ENCODE measurements at regions not wholly inside any gene's neighbourhood (a gene's known extent, or its start where the extent isn't known, plus 50 kb on each side); places are given as distances from the start of the nearest gene placed in this dataset.

- Mint-ChIP-seq H3K9me3 (ENCODE audit: low read depth, unreplicated experiment) (peaks cover 3% of the 10 kb centered on the region), H3K27ac (ENCODE audit: unreplicated experiment) (no peak overlapping the region), H3K27me3 (ENCODE audit: unreplicated experiment) (no peaks in the 10 kb centered on the region), H3K4me1 (ENCODE audit: low read depth, unreplicated experiment) (no peaks in the 10 kb centered on the region), H3K36me3 (ENCODE audit: insufficient read depth, unreplicated experiment) (no peaks in the 10 kb centered on the region), H3K4me3 (ENCODE audit: low read depth, unreplicated experiment) (no peak overlapping the region)
- intact Hi-C loops (cut with micrococcal nuclease; ENCODE audit: unreplicated experiment), result no loop called here
- no peak for TF ChIP-seq CTCF (IDR thresholded peaks at IDR 0.05; ENCODE audit: unreplicated experiment)
- CTCF ChIA-PET, result no interaction called here
- BruUV-seq (replicated peaks), result no TSS peak
- DNase-seq, result no peak
These were observed 335.3 kb upstream of the TLE4 start for GRCh38 chr9:79236466-79236865.

- no peak for DNase-seq
- H3K4me3 Mint-ChIP-seq (ENCODE audit: low read depth, unreplicated experiment), result no peak overlapping the region
- TF ChIP-seq CTCF (IDR thresholded peaks at IDR 0.05; ENCODE audit: unreplicated experiment), result no peak
- CTCF ChIA-PET, result no interaction called here
- H3K36me3 Mint-ChIP-seq (ENCODE audit: insufficient read depth, unreplicated experiment), result no peaks in the 10 kb centered on the region
- no peak overlapping the region for H3K27ac Mint-ChIP-seq (ENCODE audit: unreplicated experiment)
- BruUV-seq (replicated peaks), result no TSS peak
- H3K4me1 Mint-ChIP-seq (ENCODE audit: low read depth, unreplicated experiment), result no peaks in the 10 kb centered on the region
- H3K9me3 Mint-ChIP-seq (ENCODE audit: low read depth, unreplicated experiment), result peaks cover 5% of the 10 kb centered on the region
- intact Hi-C loops (cut with micrococcal nuclease; ENCODE audit: unreplicated experiment), result no loop called here
- H3K27me3 Mint-ChIP-seq (ENCODE audit: unreplicated experiment), result no peaks in the 10 kb centered on the region
These were observed 333.9 kb upstream of the TLE4 start for GRCh38 chr9:79237861-79238260.

- BruUV-seq (replicated peaks), result no TSS peak
- no peak for DNase-seq
- Mint-ChIP-seq H3K27me3 (ENCODE audit: unreplicated experiment) (no peaks in the 10 kb centered on the region), H3K9me3 (ENCODE audit: low read depth, unreplicated experiment) (peaks cover 4% of the 10 kb centered on the region), H3K36me3 (ENCODE audit: insufficient read depth, unreplicated experiment) (no peaks in the 10 kb centered on the region), H3K27ac (ENCODE audit: unreplicated experiment) (no peak overlapping the region), H3K4me3 (ENCODE audit: low read depth, unreplicated experiment) (no peak overlapping the region), H3K4me1 (ENCODE audit: low read depth, unreplicated experiment) (no peaks in the 10 kb centered on the region)
- intact Hi-C loops (cut with micrococcal nuclease; ENCODE audit: unreplicated experiment), result no loop called here
- no peak for TF ChIP-seq CTCF (IDR thresholded peaks at IDR 0.05; ENCODE audit: unreplicated experiment)
- CTCF ChIA-PET, result no interaction called here
These were observed 331.0 kb upstream of the TLE4 start for GRCh38 chr9:79240774-79241173.

GRCh38 chr9:79242489-79242888 lies 329.3 kb upstream of the TLE4 start:
- Mint-ChIP-seq H3K36me3 (ENCODE audit: insufficient read depth, unreplicated experiment) (no peaks in the 10 kb centered on the region), H3K27ac (ENCODE audit: unreplicated experiment) (no peak overlapping the region), H3K27me3 (ENCODE audit: unreplicated experiment) (no peaks in the 10 kb centered on the region), H3K9me3 (ENCODE audit: low read depth, unreplicated experiment) (peaks cover 4% of the 10 kb centered on the region), H3K4me1 (ENCODE audit: low read depth, unreplicated experiment) (no peaks in the 10 kb centered on the region), H3K4me3 (ENCODE audit: low read depth, unreplicated experiment) (no peak overlapping the region)
- DNase-seq, result no peak
- intact Hi-C loops (cut with micrococcal nuclease; ENCODE audit: unreplicated experiment), result no loop called here
- CTCF ChIA-PET, result no interaction called here
- no TSS peak for BruUV-seq (replicated peaks)
- TF ChIP-seq CTCF (IDR thresholded peaks at IDR 0.05; ENCODE audit: unreplicated experiment), result no peak

GRCh38 chr9:79246170-79246569 lies 325.6 kb upstream of the TLE4 start:
- no peak for TF ChIP-seq CTCF (IDR thresholded peaks at IDR 0.05; ENCODE audit: unreplicated experiment)
- H3K4me1 Mint-ChIP-seq (ENCODE audit: low read depth, unreplicated experiment), result no peaks in the 10 kb centered on the region

More at GRCh38 chr9:79246170-79246569, 325.6 kb upstream of the TLE4 start:
- H3K27ac Mint-ChIP-seq (ENCODE audit: unreplicated experiment), result no peak overlapping the region
- H3K36me3 Mint-ChIP-seq (ENCODE audit: insufficient read depth, unreplicated experiment), result no peaks in the 10 kb centered on the region
- no peak for DNase-seq
- CTCF ChIA-PET, result no interaction called here
- no peaks in the 10 kb centered on the region for H3K27me3 Mint-ChIP-seq (ENCODE audit: unreplicated experiment)
- H3K9me3 Mint-ChIP-seq (ENCODE audit: low read depth, unreplicated experiment), result peaks cover 7% of the 10 kb centered on the region
- H3K4me3 Mint-ChIP-seq (ENCODE audit: low read depth, unreplicated experiment), result no peak overlapping the region
- intact Hi-C loops (cut with micrococcal nuclease; ENCODE audit: unreplicated experiment), result no loop called here
- no TSS peak for BruUV-seq (replicated peaks)
